GM12865 (cell line): ENCODE measurements at regions not wholly inside any gene's neighbourhood (a gene's known extent, or its start where the extent isn't known, plus 50 kb on each side); places are given as distances from the start of the nearest gene placed in this dataset.

Source experiments
- DNase-seq: peaks from one replicate; pipeline ENCODE4 v3.0.0; 2010; ENCODE audit warnings: low read depth
- H3K4me3 ChIP-seq: 2 replicates; pipeline ENCODE4 v1.5.1; 2011; ENCODE audit warnings: mild to moderate bottlenecking, low read depth, low read length, control low read depth
- CTCF ChIP-seq: IDR thresholded peaks from 2 replicates; pipeline ENCODE4 v1.5.1; 2011; ENCODE audit warnings: low read length, control low read depth, low read depth, inconsistent platforms; ENCODE audit not compliant: insufficient read depth; ENCODE audit errors: missing control alignments

- TF ChIP-seq CTCF, result no peak
- H3K4me3 ChIP-seq, result no peak overlapping the region
- no peak for DNase-seq
Observed at GRCh38 chr13:79745081-79745480, 264.1 kb downstream of the NDFIP2 start.

GRCh38 chr13:79742923-79743322, 262.0 kb downstream of the NDFIP2 start:
- TF ChIP-seq CTCF, result no peak
- H3K4me3 ChIP-seq, result no peak overlapping the region
- DNase-seq, result no peak

GRCh38 chr13:79740991-79741390, 260.0 kb downstream of the NDFIP2 start:
- no peak for DNase-seq
- no peak overlapping the region for H3K4me3 ChIP-seq
- TF ChIP-seq CTCF, result no peak

- DNase-seq, result no peak
- H3K4me3 ChIP-seq, result no peak overlapping the region
- TF ChIP-seq CTCF, result no peak
Observed at GRCh38 chr13:79736356-79736755, 255.4 kb downstream of the NDFIP2 start.

GRCh38 chr13:79735228-79735627, 254.3 kb downstream of the NDFIP2 start:
- DNase-seq, result no peak
- H3K4me3 ChIP-seq, result no peak overlapping the region
- no peak for TF ChIP-seq CTCF

GRCh38 chr13:79727086-79727485, 246.1 kb downstream of the NDFIP2 start:
- H3K4me3 ChIP-seq, result no peak overlapping the region
- no peak for DNase-seq
- no peak for TF ChIP-seq CTCF

GRCh38 chr13:79725841-79726240, 244.9 kb downstream of the NDFIP2 start:
- no peak overlapping the region for H3K4me3 ChIP-seq
- no peak for TF ChIP-seq CTCF
- no peak for DNase-seq
